Neural crest cell (in vitro differentiated cells): ENCODE measurements at regions not wholly inside any gene's neighbourhood (a gene's known extent, or its start where the extent isn't known, plus 50 kb on each side); places are given as distances from the start of the nearest gene placed in this dataset.

Source experiments
- DNase-seq: peaks from one replicate; pipeline ENCODE4 v3.0.0; 2021; ENCODE audit warnings: low read depth, mixed read lengths, low spot score
- H3K27ac Mint-ChIP-seq: one replicate; pipeline ENCODE4 v1.8.0; 2021; ENCODE audit warnings: mild to moderate bottlenecking, mixed read lengths; ENCODE audit not compliant: unreplicated experiment
- H3K27me3 Mint-ChIP-seq: 2 replicates; pipeline ENCODE4 v1.8.0; 2021; ENCODE audit warnings: low read depth, mild to moderate bottlenecking, mixed read lengths
- H3K36me3 Mint-ChIP-seq: 2 replicates; pipeline ENCODE4 v1.8.0; 2021; ENCODE audit warnings: low read depth, mild to moderate bottlenecking, mixed read lengths
- H3K4me1 Mint-ChIP-seq: 2 replicates; pipeline ENCODE4 v1.8.0; 2021; ENCODE audit warnings: mixed read lengths
- H3K4me3 Mint-ChIP-seq: one replicate; pipeline ENCODE4 v1.8.0; 2021; ENCODE audit warnings: mild to moderate bottlenecking, mixed read lengths
- H3K9me3 Mint-ChIP-seq: 2 replicates; pipeline ENCODE4 v1.8.0; 2021; ENCODE audit warnings: mixed read lengths
- CTCF ChIP-seq: fragments of 200-600 bp; sonication (generic); conservative IDR thresholded peaks from 2 replicates; pipeline ENCODE4 v1.5.0; 2021; ENCODE audit warnings: antibody characterized with exemption, mild to moderate bottlenecking

GRCh38 chr21:20802631-20803260, 195.5 kb upstream of the NCAM2 start:
- Mint-ChIP-seq H3K36me3 (no peaks in the 10 kb centered on the region), H3K9me3 (peaks cover 4% of the 10 kb centered on the region), H3K27me3 (no peaks in the 10 kb centered on the region), H3K4me1 (no peaks in the 10 kb centered on the region), H3K27ac (no peak overlapping the region), H3K4me3 (no peak overlapping the region)
- TF ChIP-seq CTCF = no peak
- DNase-seq = no peak

- TF ChIP-seq CTCF = no peak
- Mint-ChIP-seq H3K27me3 (no peaks in the 10 kb centered on the region), H3K4me1 (no peaks in the 10 kb centered on the region), H3K27ac (no peak overlapping the region), H3K4me3 (no peak overlapping the region), H3K36me3 (no peaks in the 10 kb centered on the region), H3K9me3 (no peaks in the 10 kb centered on the region)
- no peak for DNase-seq
Observed at GRCh38 chr21:20811702-20812101, 186.5 kb upstream of the NCAM2 start.

- no peak for TF ChIP-seq CTCF
- DNase-seq = no peak
- Mint-ChIP-seq H3K27me3 (no peaks in the 10 kb centered on the region), H3K27ac (no peak overlapping the region), H3K9me3 (peaks cover 4% of the 10 kb centered on the region), H3K4me3 (no peak overlapping the region), H3K36me3 (peaks cover 2% of the 10 kb centered on the region), H3K4me1 (no peaks in the 10 kb centered on the region)
Observed at GRCh38 chr21:20814090-20814489, 184.1 kb upstream of the NCAM2 start.

GRCh38 chr21:20822666-20823065, 175.5 kb upstream of the NCAM2 start:
- H3K4me3 Mint-ChIP-seq = peak overlapping the region; percentile 56
- H3K27me3 Mint-ChIP-seq = no peaks in the 10 kb centered on the region
- no peak for TF ChIP-seq CTCF
- H3K36me3 Mint-ChIP-seq = peaks cover under 1% of the 10 kb centered on the region
- no peak for DNase-seq
- peaks cover 2% of the 10 kb centered on the region for H3K9me3 Mint-ChIP-seq
- peak overlapping the region; percentile 1 for H3K27ac Mint-ChIP-seq
- H3K4me1 Mint-ChIP-seq = peaks cover 26% of the 10 kb centered on the region

- Mint-ChIP-seq H3K27ac (no peak overlapping the region), H3K27me3 (no peaks in the 10 kb centered on the region), H3K36me3 (peaks cover 2% of the 10 kb centered on the region), H3K4me3 (no peak overlapping the region), H3K9me3 (peaks cover 3% of the 10 kb centered on the region), H3K4me1 (no peaks in the 10 kb centered on the region)
- no peak for DNase-seq
- no peak for TF ChIP-seq CTCF
Observed at GRCh38 chr21:20852866-20853265, 145.3 kb upstream of the NCAM2 start.
